Motor neuron (in vitro differentiated cells): ENCODE measurements at regions not wholly inside any gene's neighbourhood (a gene's known extent, or its start where the extent isn't known, plus 50 kb on each side); places are given as distances from the start of the nearest gene placed in this dataset.
A peak's percentile ranks its signal among the peaks of the same experiment; 100 is the strongest.

Experiments
- ATAC-seq, 8 experiments: fragments of 200-7000 bp; cut with Tn5 transposase; replicated peaks in 6 of 8; 2 replicates each; pipeline ENCODE4 v1.8.0; 2021; ENCODE audit warnings: mild to moderate bottlenecking in 8 of 8, moderate library complexity in 8 of 8
- H3K27ac ChIP-seq, 2 donors: fragments of 250-450 bp; sonication (Bioruptor Pico); 2 replicates each; pipeline ENCODE4 v1.9.0; 2021; ENCODE audit warnings: antibody characterized with exemption in 2 of 2, mild to moderate bottlenecking in 2 of 2, moderate library complexity in 1 of 2
- H3K4me1 ChIP-seq, 2 donors: fragments of 250-450 bp; sonication (Bioruptor Pico); replicated peaks in 1 of 2; 2 replicates each; pipeline ENCODE4 v1.6.1; 2021; ENCODE audit warnings: antibody characterized with exemption in 2 of 2, mild to moderate bottlenecking in 2 of 2, moderate library complexity in 1 of 2
- H3K4me3 ChIP-seq, 5 donors: fragments of 250-450 bp; sonication (Bioruptor Pico); 2 replicates each; pipeline ENCODE4 v1.9.0; 2021; ENCODE audit warnings: antibody characterized with exemption in 5 of 5, mild to moderate bottlenecking in 5 of 5, moderate library complexity in 4 of 5
- WGBS, 10 experiments: fragments of 450-650 bp; shearing (Covaris generic); methylation state at CpG; one replicate each; pipeline ENCODE4 v1.0.0; 2022; 5-methylcytosine and 5-hydroxymethylcytosine counted together
- in situ Hi-C, 9 experiments: fragments of 400-800 bp; cut with MboI; loops; one replicate each; pipeline ENCODE4 v1.15.0; 2021; ENCODE audit warnings: low sequenced_read_pairs in 9 of 9, low pct_unique_long_range_greater_than_20kb in 2 of 9; ENCODE audit not compliant: unreplicated experiment in 9 of 9

DNA sequence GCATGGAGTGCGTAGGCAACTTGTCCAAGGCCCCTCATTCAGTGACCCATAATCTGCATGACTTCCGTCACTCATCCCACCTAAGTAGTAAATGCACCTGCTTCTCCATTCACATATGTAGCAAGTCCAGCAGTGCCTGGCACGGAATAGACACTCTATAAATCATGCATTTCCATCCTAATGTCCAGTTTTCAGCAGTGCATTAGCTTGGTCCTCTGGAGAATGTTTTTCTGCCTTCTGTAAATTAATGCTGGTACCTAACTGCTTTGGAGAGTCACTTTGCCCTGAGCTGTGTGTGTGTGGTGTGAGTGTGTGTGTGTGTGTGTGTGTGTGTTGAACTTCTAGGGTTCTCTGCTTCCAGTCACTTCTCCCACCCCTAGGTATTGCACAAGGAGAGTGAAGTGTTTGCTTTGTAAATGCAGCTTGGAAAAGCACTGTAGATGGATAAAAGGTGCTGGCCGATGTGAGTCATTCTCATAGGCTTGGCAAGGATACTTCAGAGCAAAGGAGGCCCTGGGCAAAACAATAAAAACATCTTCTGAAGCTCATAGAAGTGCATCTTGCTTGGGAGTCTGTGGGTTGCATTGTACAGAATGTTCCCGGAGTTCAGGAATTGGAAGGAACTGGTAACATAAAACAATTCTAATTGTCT, 181.8 kb downstream of the KATNAL1 start:
- peak; percentile 18 to 99 (median 72) for ATAC-seq
- WGBS, 10 experiments: 4 to 100% (median 28%) methylated on average over 1 to 5 of the region's 5 CpGs
- in situ Hi-C loops: loop anchor here in 7 of 9 experiments (25.0 kb wide), 8 partner anchors 212 to 912 kb away; partner anchors contain the start of genes HMGB1 (in 3 of the 7) and USPL1 (in 1 of the 7)
- H3K4me1 ChIP-seq: no peaks in the 10 kb centered on the region
- no peak overlapping the region for H3K4me3 ChIP-seq
- H3K27ac ChIP-seq: no peak overlapping the region

GRCh38 chr13:30124131-30124768, 183.1 kb downstream of the KATNAL1 start:
- Histone ChIP-seq H3K4me1 (peaks cover 0 to 6% of the 10 kb centered on the region in 2 donors), H3K27ac (no peak overlapping the region), H3K4me3 (no peak overlapping the region)
- in situ Hi-C loops: loop anchor here in 8 of 9 experiments (25.0 kb wide), 3 partner anchors 287 to 612 kb away; no protein-coding TSS in a partner anchor
- 60 to 100% (median 83%) methylated on average over 1 to 12 of the region's 18 CpGs; no CpG with 5 or more reads in 5 of the 10 experiments for WGBS, 10 experiments
- no peak for ATAC-seq

DNA sequence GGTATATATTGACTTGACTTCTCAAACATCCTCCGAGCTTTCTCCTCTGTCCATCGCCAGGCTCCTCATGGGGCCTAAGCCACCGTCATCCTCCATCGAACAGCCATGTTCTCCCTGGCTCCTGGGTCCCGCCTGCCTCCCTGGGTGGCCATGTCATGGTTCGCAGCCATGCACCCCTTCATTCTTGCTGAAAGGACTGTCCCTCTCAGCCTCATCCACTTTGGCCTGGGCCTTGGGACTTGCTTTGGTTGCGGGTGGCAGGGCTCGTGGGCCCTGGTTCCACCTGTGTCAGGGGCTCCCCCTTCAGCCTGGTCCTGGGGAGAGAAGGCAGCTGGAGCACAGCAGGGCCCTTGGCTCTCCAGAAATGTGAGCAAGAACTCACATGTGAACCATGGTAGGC, 183.8 kb downstream of the KATNAL1 start:
- WGBS, 10 experiments: 80 to 100% (median 98%) methylated on average over 1 to 4 of the region's 8 CpGs; no CpG with 5 or more reads in 2 of the 10 experiments

GRCh38 chr13:30121666-30122065, 185.7 kb downstream of the KATNAL1 start:
- no peak for ATAC-seq
- Histone ChIP-seq H3K27ac (no peak overlapping the region), H3K4me1 (peaks cover 0 to 6% of the 10 kb centered on the region in 2 donors), H3K4me3 (no peak overlapping the region)
- in situ Hi-C loops: loop anchor here in 8 of 9 experiments (25.0 kb wide), 3 partner anchors 284 to 609 kb away; no protein-coding TSS in a partner anchor

More for the DNA sequence above, 183.8 kb downstream of the KATNAL1 start:
- ATAC-seq: no peak
- in situ Hi-C loops: loop anchor here in 8 of 9 experiments (25.0 kb wide), 3 partner anchors 286 to 611 kb away; no protein-coding TSS in a partner anchor
- H3K27ac ChIP-seq: no peak overlapping the region
- H3K4me1 ChIP-seq: peaks cover 0 to 6% of the 10 kb centered on the region in 2 donors
- H3K4me3 ChIP-seq: no peak overlapping the region

DNA sequence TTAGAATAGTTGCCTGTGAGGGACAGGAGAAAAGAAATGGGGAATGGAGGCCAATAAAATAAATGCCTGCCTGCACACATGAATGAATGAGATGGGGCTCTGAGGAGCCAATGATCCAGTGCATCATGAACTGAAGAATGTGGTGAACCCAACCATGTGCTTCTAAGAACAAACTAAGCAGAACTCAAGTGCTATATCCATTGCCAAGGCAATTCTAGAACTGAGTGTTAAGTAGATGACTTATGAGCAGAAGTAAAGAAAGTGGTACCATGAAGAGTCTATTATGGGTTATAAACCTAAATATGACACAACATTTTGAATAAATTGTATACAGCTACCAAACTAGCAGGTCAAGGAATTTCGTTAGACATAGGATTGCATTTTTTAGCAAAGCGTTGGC, 186.1 kb downstream of the KATNAL1 start:
- H3K4me3 ChIP-seq: no peak overlapping the region
- in situ Hi-C loops: loop anchor here in 8 of 9 experiments (25.0 kb wide), 3 partner anchors 284 to 609 kb away; no protein-coding TSS in a partner anchor
- H3K4me1 ChIP-seq: peaks cover 4 to 10% of the 10 kb centered on the region in 2 donors
- 0 to 95% (median 81%) methylated on average over 1 to 2 of the region's 2 CpGs; no CpG with 5 or more reads in 1 of the 10 experiments for WGBS, 10 experiments
- no peak for ATAC-seq
- no peak overlapping the region for H3K27ac ChIP-seq

DNA sequence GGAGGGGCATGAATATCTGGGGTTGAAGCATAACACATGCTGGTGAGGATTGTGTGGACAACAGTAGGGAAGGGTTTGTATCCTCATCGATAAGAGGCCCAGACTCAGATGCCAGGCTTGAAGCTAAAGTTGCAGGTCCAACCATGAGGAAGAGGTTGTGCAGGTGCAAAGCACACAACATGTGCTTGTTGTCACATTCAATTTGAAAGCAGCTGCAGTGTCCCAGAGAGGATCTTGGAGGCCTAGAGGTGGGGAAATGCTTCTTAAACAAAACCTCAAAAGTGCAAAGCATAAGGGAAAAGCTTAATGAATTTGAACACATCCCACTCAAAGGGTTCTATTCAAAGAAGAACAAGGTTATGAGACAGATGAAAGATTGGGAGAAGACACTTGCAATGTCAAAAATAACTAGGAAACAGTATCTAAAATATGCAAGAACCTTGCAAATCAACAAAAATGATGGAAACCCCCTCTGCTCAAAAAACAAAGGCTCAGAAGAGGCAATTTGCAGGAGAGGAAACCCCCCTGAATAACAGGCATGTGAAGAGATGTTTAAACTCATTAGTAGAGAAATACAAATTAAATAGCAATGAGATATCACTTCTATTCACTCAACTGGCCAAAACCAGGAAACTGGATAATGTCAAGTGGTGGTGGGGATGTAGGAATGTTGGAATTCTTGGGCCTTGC, 187.1 kb downstream of the KATNAL1 start:
- no peak for ATAC-seq
- Histone ChIP-seq H3K27ac (no peak overlapping the region), H3K4me1 (peaks cover 5 to 15% of the 10 kb centered on the region in 2 donors), H3K4me3 (no peak overlapping the region)
- in situ Hi-C loops: loop anchor here in 8 of 9 experiments (25.0 kb wide), 3 partner anchors 283 to 608 kb away; no protein-coding TSS in a partner anchor
- 0 to 100% (median 76%) methylated on average over 1 of the region's 1 CpG; no CpG with 5 or more reads in 2 of the 10 experiments for WGBS, 10 experiments

DNA sequence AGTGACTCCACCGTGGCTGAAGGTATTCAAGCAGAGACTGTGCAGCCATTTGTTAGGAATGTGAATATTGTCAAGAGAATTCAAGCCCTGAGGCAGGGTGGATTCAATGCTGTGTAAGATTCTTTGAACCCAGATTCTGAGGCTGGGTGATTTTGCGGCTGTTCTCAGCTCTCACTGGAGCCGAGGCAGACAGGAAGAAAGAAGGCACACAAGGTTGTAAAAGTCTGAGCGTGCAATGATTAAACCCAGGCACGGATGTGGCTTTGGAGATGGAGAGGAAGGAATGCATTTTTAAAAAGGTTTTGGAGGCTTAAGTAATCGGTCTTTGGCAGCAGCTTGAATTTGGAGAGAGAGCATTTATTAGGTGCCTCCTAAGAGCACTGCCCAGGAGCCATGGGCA, 187.9 kb downstream of the KATNAL1 start:
- ATAC-seq: peak in 3 of 8 experiments; percentile 22 to 59 (median 55)
- in situ Hi-C loops: loop anchor here in 8 of 9 experiments (25.0 kb wide), 3 partner anchors 282 to 607 kb away; no protein-coding TSS in a partner anchor

DNA sequence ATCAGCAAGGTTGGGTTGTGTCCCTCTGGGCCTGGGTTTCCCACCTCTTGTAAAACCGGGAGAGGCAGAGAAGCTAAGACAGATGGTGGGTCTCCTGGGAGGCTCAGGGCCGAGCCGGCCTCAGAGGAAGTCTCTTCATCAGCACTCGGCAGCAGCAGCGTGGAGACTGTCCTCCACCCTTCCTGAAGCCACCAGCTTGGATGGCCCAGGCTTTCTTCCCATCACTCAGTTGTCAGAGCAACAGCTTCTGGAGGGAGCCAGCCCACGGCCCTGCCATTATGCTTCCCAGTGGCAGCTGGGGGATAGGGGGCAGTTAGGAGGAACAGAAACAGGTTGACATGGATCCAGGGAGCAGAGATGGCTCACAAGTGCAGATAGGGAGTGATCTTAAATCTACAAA, 191.0 kb downstream of the KATNAL1 start:
- in situ Hi-C loops: loop anchor here in 8 of 9 experiments (25.0 kb wide), 3 partner anchors 279 to 604 kb away; no protein-coding TSS in a partner anchor
- 28 to 50% (median 38%) methylated on average over 1 to 5 of the region's 6 CpGs; no CpG with 5 or more reads in 6 of the 10 experiments for WGBS, 10 experiments
- Histone ChIP-seq H3K4me1 (peaks cover 25 to 36% of the 10 kb centered on the region in 2 donors), H3K27ac (no peak overlapping the region), H3K4me3 (no peak overlapping the region)
- ATAC-seq: peak in 2 of 8 experiments; percentile 4 to 6

More for the DNA sequence above, 187.9 kb downstream of the KATNAL1 start:
- peaks cover 5 to 16% of the 10 kb centered on the region in 2 donors for H3K4me1 ChIP-seq
- 0 to 84% (median 33%) methylated on average over 2 to 6 of the region's 6 CpGs; no CpG with 5 or more reads in 2 of the 10 experiments for WGBS, 10 experiments
- H3K27ac ChIP-seq: no peak overlapping the region
- no peak overlapping the region for H3K4me3 ChIP-seq

DNA sequence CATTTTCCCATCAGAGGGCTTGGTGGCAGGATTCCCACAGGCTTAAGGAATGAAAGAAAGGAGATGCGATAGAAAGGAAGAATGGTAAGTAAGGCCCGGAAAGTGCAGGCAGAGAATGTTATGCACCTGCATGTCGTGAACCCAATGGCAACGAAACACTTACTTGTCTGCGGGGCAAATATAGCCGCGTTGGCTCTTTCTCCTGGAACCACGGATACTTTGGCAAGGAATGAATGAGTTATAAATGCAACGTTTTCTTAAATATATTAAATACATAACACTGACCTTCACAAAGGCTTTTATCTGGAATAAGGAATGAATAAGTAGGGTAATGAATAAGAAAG, 192.1 kb downstream of the KATNAL1 start:
- 0 to 55% (median 40%) methylated on average over 2 to 9 of the region's 9 CpGs for WGBS, 10 experiments
- in situ Hi-C loops: loop anchor here in 8 of 9 experiments (25.0 kb wide), 3 partner anchors 278 to 603 kb away; no protein-coding TSS in a partner anchor
- H3K27ac ChIP-seq: no peak overlapping the region
- peak in 1 of 8 experiments; percentile 9 for ATAC-seq
- peaks cover 29 to 38% of the 10 kb centered on the region in 2 donors for H3K4me1 ChIP-seq
- peak overlapping the region; percentile 45 to 64 (median 53) for H3K4me3 ChIP-seq

DNA sequence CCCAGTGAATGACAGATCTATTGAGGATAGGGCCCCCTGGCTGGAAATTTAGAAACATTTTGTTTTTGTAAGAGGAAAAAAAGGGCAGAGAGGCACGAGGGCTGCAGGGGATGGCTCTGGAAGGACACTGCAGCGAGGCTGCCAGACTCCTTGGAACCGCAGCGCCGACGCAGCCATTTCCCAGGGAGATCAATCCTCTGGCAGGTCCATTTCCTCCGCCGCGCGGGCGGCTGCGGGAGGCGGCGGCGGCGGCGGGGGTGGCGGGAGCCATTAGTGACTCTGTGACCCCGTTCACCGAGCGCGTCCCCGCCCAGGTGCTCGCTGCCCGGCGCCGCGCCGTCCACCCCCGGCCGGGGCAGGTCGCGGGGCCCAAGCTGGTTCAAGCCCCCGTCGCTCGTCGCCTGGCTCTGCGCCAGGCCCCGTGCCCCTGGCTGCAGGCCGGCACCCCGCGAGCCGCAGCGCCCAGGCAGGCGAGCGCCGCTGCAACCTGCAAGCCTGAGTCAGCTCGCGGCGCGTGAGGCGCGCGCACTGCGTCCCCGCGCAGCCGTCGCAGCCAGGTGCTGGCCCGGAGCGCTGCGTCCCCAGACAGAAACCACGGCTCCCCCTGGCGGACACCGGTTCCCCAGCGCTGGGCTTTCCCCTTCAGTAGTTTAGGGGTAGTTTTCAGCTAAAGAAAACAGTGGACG, 192.6 kb downstream of the KATNAL1 start:
- in situ Hi-C loops: loop anchor here in 8 of 9 experiments (25.0 kb wide), 3 partner anchors 277 to 602 kb away; no protein-coding TSS in a partner anchor
- peak overlapping the region; percentile 65 to 66 for H3K27ac ChIP-seq
- WGBS, 10 experiments: 0 to 1% (median 0%) methylated on average over 1 to 16 of the region's 67 CpGs; no CpG with 5 or more reads in 2 of the 10 experiments
- peak overlapping the region; percentile 45 to 64 (median 53) for H3K4me3 ChIP-seq
- peaks cover 34 to 40% of the 10 kb centered on the region in 2 donors for H3K4me1 ChIP-seq
- peak; percentile 73 to 95 (median 88) for ATAC-seq

GRCh38 chr13:30113983-30114570, 193.3 kb downstream of the KATNAL1 start:
- no peak overlapping the region for H3K27ac ChIP-seq
- in situ Hi-C loops: loop anchor here in 8 of 9 experiments (25.0 kb wide), 3 partner anchors 277 to 602 kb away; no protein-coding TSS in a partner anchor

More at GRCh38 chr13:30113983-30114570, 193.3 kb downstream of the KATNAL1 start:
- 9 to 80% (median 39%) methylated on average over 1 to 10 of the region's 15 CpGs; no CpG with 5 or more reads in 2 of the 10 experiments for WGBS, 10 experiments
- peak in 2 of 8 experiments; percentile 2 to 5 for ATAC-seq
- H3K4me1 ChIP-seq: peaks cover 37 to 40% of the 10 kb centered on the region in 2 donors
- H3K4me3 ChIP-seq: peak overlapping the region; percentile 45 to 64 (median 53)
